GM12878 (cell line): ENCODE measurements at regions not wholly inside any gene's neighbourhood (a gene's known extent, or its start where the extent isn't known, plus 50 kb on each side); places are given as distances from the start of the nearest gene placed in this dataset.

Experiments
- ATAC-seq: fragments of 200-7000 bp; cut with Tn5 transposase; 3 replicates; pipeline ENCODE4 v1.9.1; 2020; ENCODE audit warnings: mild to moderate bottlenecking, moderate library complexity
- BruUV-seq: library from RNA; stranded (reverse); fragments of 400-500 nt; replicated peaks from 2 replicates; lab custom pipeline; 2021; lab: Mats Ljungman, UMichigan
- CTCF ChIA-PET: fragments of 300-600 bp; sonication (Branson Sonifier 250); formaldehyde crosslinking; extraction: SDS; loops from one replicate; lab custom pipeline; 2021; ENCODE audit warnings: inconsistent platforms; lab: Yijun Ruan, JAX
- POLR2A ChIA-PET: fragments of 350-600 bp; formaldehyde crosslinking; extraction: SDS; loops from one replicate; lab custom pipeline; 2021; ENCODE audit warnings: inconsistent platforms; lab: Charles Lee
- RAD21 ChIA-PET: fragments of 300-600 bp; sonication (Branson Sonifier 250); formaldehyde crosslinking; loops from one replicate; lab custom pipeline; 2023; ENCODE audit warnings: antibody characterized with exemption; ENCODE audit not compliant: unreplicated experiment; lab: Charles Lee
- SMC1A ChIA-PET: fragments of 300-600 bp; sonication (Branson Sonifier 250); formaldehyde crosslinking; loops from one replicate; lab custom pipeline; 2023; ENCODE audit not compliant: unreplicated experiment, uncharacterized antibody; lab: Charles Lee
- DNase-seq: peaks from one replicate; pipeline ENCODE4 v3.0.0-alpha.2; 2011; ENCODE audit warnings: low read depth, low spot score
- FAIRE-seq: peaks from 3 replicates; lab custom pipeline; 2011; peaks lifted over from hg19 to GRCh38; lab: Jason Lieb, UNC
- H2AFZ ChIP-seq: 2 replicates; pipeline ENCODE4 v1.6.0; 2011; ENCODE audit warnings: low read depth, low read length, control low read depth; ENCODE audit not compliant: control insufficient read depth
- H3K27ac ChIP-seq: 2 replicates; pipeline ENCODE4 v1.5.1; 2011; ENCODE audit warnings: control low read depth; ENCODE audit not compliant: control insufficient read depth, insufficient read depth
- H3K27me3 ChIP-seq, 2 experiments: replicated peaks in 1 of 2; 2 replicates each; pipeline versions ENCODE4 v1.6.0 to v1.6.1; 2011; ENCODE audit warnings: low read length in 1 of 2; ENCODE audit not compliant: control insufficient read depth in 2 of 2, insufficient read depth in 2 of 2
- H3K36me3 ChIP-seq, 2 experiments: 2 replicates each; pipeline ENCODE4 v1.5.1; 2011; ENCODE audit warnings: low read length in 1 of 2; ENCODE audit not compliant: control insufficient read depth in 2 of 2, insufficient read depth in 2 of 2
- H3K4me1 ChIP-seq: 2 replicates; pipeline ENCODE4 v1.6.1; 2011; ENCODE audit warnings: mild to moderate bottlenecking, low read length, moderate library complexity, mixed read lengths; ENCODE audit not compliant: control insufficient read depth, insufficient read depth
- H3K4me2 ChIP-seq: 2 replicates; pipeline ENCODE4 v1.6.0; 2011; ENCODE audit warnings: control low read depth; ENCODE audit not compliant: control insufficient read depth, insufficient read depth
- H3K4me3 ChIP-seq: fragments of 200-600 bp; sonication (generic); 2 replicates; pipeline ENCODE4 v1.5.1; 2016
- H3K79me2 ChIP-seq: 2 replicates; pipeline ENCODE4 v1.6.0; 2011; ENCODE audit warnings: low read length; ENCODE audit not compliant: control insufficient read depth, insufficient read depth
- H3K9ac ChIP-seq: 2 replicates; pipeline ENCODE4 v1.8.0; 2011; ENCODE audit warnings: low read length, control low read depth, mixed read lengths; ENCODE audit not compliant: control insufficient read depth, insufficient read depth
- H3K9me3 ChIP-seq: replicated peaks from 3 replicates; pipeline ENCODE4 v1.5.1; 2011; ENCODE audit warnings: mild to moderate bottlenecking, low read length; ENCODE audit not compliant: control insufficient read depth, insufficient read depth
- H4K20me1 ChIP-seq: 2 replicates; pipeline ENCODE4 v1.6.0; 2011; ENCODE audit not compliant: control insufficient read depth, insufficient read depth
- BRCA1 ChIP-seq: IDR thresholded peaks from 2 replicates; pipeline ENCODE4 v1.6.1; 2011; ENCODE audit warnings: low read depth, low read length, improper control_type of control experiment
- MYB ChIP-seq: fragments of 150-350 bp; IDR thresholded peaks from 2 replicates; pipeline ENCODE4 v1.6.1; 2014; ENCODE audit warnings: mild to moderate bottlenecking, low read depth, low read length, borderline replicate concordance
- NFYA ChIP-seq: IDR thresholded peaks from 2 replicates; pipeline ENCODE4 v1.6.1; 2011; ENCODE audit warnings: low read depth, mild to moderate bottlenecking, low read length, improper control_type of control experiment, borderline replicate concordance
- NR2C2 ChIP-seq: IDR thresholded peaks from 2 replicates; pipeline ENCODE4 v1.6.1; 2011; ENCODE audit warnings: borderline replicate concordance, low read depth; ENCODE audit not compliant: control insufficient read depth, insufficient read length
- RELB ChIP-seq: fragments of 450-650 bp; IDR thresholded peaks from 2 replicates; pipeline ENCODE4 v1.6.1; 2017; ENCODE audit warnings: low read depth, mild to moderate bottlenecking, moderate library complexity
- TCF12 ChIP-seq: IDR thresholded peaks from 2 replicates; pipeline ENCODE4 v1.6.1; 2011; ENCODE audit warnings: low read depth, mild to moderate bottlenecking, low read length
- TCF3 ChIP-seq: IDR thresholded peaks from 2 replicates; pipeline ENCODE4 v1.6.1; 2012; ENCODE audit warnings: low read depth, mild to moderate bottlenecking, low read length, borderline replicate concordance; ENCODE audit not compliant: insufficient read depth
- ZBTB40 ChIP-seq: fragments of 450-650 bp; IDR thresholded peaks from 2 replicates; pipeline ENCODE4 v1.6.1; 2016; ENCODE audit warnings: mild to moderate bottlenecking, moderate library complexity, borderline replicate concordance
- ZNF622 ChIP-seq: fragments of 450-650 bp; IDR thresholded peaks from 2 replicates; pipeline ENCODE4 v1.6.1; 2017; ENCODE audit warnings: mild to moderate bottlenecking, inconsistent platforms
- WGBS: methylation state at CpG from one replicate; pipeline ENCODE4 v1.1.6; 2016; ENCODE audit warnings: low lambda C conversion rate; ENCODE audit not compliant: insufficient replicate concordance, insufficient coverage; ENCODE audit errors: missing lambda C conversion rate; 5-methylcytosine and 5-hydroxymethylcytosine counted together
- in situ Hi-C: fragments of 300-500 bp; cut with MboI; formaldehyde crosslinking; loops from 9 replicates; pipeline ENCODE4 v1.14.3; 2018; ENCODE audit warnings: mixed read lengths
- intact Hi-C: fragments of 100-400 bp; cut with micrococcal nuclease; formaldehyde crosslinking; loops from one replicate; pipeline ENCODE4 v1.14.2; 2022; ENCODE audit not compliant: unreplicated experiment

GRCh38 chr1:79355090-79355489, 348.6 kb upstream of the ADGRL4 start:
- WGBS, result 41% methylated on average over 4 of the region's 4 CpGs
- Histone ChIP-seq H3K27me3 (no peaks in the 10 kb centered on the region), H3K27ac (no peak overlapping the region)
- TF ChIP-seq TCF12, result no peak
- no peak for TF ChIP-seq NR2C2
- TF ChIP-seq NFYA, result no peak
- TF ChIP-seq ZNF622, result no peak
- TF ChIP-seq ZBTB40, result no peak
- TF ChIP-seq TCF3, result no peak
- TF ChIP-seq MYB, result no peak
- TF ChIP-seq BRCA1, result no peak
- TF ChIP-seq RELB, result no peak
- TF ChIP-seq, all 136 proteins: peak for 0
- ChIA-PET RAD21 (no interaction called here), SMC1A (interaction anchor here (1.0 to 4.6 kb wide), 3 partner anchors 17 to 534 kb away, joined by 3 to 30 read pairs (median 4); no protein-coding TSS in a partner anchor), CTCF (interaction anchor here (0.7 to 5.2 kb wide), 6 partner anchors 8 to 738 kb away, joined by 3 to 91 read pairs (median 8); no protein-coding TSS in a partner anchor), POLR2A (no interaction called here)
- Histone ChIP-seq H2AFZ (no peak overlapping the region), H4K20me1 (no peaks in the 10 kb centered on the region), H3K9ac (no peak overlapping the region), H3K9me3 (no peaks in the 10 kb centered on the region), H3K4me1 (no peaks in the 10 kb centered on the region), H3K36me3 (no peaks in the 10 kb centered on the region), H3K4me3 (no peak overlapping the region), H3K79me2 (no peaks in the 10 kb centered on the region), H3K4me2 (no peak overlapping the region)
- ATAC-seq (no peak), FAIRE-seq (no peak), DNase-seq (no peak)
- intact Hi-C loops (no loop called here), in situ Hi-C loops (loop anchor here (10.0 kb wide), 1 partner anchor 520 kb away; no protein-coding TSS in a partner anchor)
- no TSS peak for BruUV-seq
